GM06990 (cell line): ENCODE measurements at regions not wholly inside any gene's neighbourhood (a gene's known extent, or its start where the extent isn't known, plus 50 kb on each side); places are given as distances from the start of the nearest gene placed in this dataset.

Source experiments
- DNase-seq: peaks from one replicate; pipeline ENCODE4 v3.0.0-alpha.2; 2011; ENCODE audit not compliant: insufficient read length; ENCODE audit errors: extremely low read depth
- H3K27me3 ChIP-seq: replicated peaks from 2 replicates; pipeline ENCODE4 v1.6.0; 2011; ENCODE audit warnings: low read length; ENCODE audit not compliant: control insufficient read depth, insufficient read depth
- H3K36me3 ChIP-seq: 2 replicates; pipeline ENCODE4 v1.5.1; 2011; ENCODE audit warnings: low read length; ENCODE audit not compliant: control insufficient read depth, insufficient read depth
- H3K4me3 ChIP-seq: replicated peaks from 2 replicates; pipeline ENCODE4 v1.5.1; 2011; ENCODE audit warnings: low read depth, mild to moderate bottlenecking, control low read depth, low read length
- TF ChIP-seq, protein P1 (sequence below): IDR thresholded peaks from 2 replicates; pipeline ENCODE4 v1.5.1; 2011; ENCODE audit warnings: low read length, control low read depth, mild to moderate bottlenecking, inconsistent platforms; ENCODE audit not compliant: insufficient read depth, poor library complexity, severe bottlenecking

DNA sequence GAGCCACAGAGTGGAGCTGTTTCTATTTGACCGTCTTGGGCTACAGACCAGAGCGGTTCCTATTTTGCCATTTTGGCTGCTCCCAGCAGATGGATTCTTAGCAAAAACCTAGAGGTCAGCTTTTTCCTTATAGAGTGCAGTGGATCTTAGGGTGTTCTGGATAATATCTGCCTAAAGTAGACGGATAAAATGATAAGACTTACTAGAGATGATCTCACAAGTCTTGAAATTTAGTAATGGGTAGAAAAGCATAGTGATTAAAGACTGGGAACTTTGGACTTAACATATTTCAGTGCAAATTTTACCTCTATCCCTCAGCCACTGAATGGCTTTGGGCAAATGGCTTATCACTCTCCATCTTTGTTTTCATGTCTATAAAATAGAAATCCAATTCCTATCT is 439.8 kb downstream of the ADGRL2 start:
- TF ChIP-seq, protein P1, sequence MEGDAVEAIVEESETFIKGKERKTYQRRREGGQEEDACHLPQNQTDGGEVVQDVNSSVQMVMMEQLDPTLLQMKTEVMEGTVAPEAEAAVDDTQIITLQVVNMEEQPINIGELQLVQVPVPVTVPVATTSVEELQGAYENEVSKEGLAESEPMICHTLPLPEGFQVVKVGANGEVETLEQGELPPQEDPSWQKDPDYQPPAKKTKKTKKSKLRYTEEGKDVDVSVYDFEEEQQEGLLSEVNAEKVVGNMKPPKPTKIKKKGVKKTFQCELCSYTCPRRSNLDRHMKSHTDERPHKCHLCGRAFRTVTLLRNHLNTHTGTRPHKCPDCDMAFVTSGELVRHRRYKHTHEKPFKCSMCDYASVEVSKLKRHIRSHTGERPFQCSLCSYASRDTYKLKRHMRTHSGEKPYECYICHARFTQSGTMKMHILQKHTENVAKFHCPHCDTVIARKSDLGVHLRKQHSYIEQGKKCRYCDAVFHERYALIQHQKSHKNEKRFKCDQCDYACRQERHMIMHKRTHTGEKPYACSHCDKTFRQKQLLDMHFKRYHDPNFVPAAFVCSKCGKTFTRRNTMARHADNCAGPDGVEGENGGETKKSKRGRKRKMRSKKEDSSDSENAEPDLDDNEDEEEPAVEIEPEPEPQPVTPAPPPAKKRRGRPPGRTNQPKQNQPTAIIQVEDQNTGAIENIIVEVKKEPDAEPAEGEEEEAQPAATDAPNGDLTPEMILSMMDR = no peak
- Histone ChIP-seq H3K36me3 (no peaks in the 10 kb centered on the region), H3K4me3 (no peak overlapping the region), H3K27me3 (no peaks in the 10 kb centered on the region)
- DNase-seq = no peak

DNA sequence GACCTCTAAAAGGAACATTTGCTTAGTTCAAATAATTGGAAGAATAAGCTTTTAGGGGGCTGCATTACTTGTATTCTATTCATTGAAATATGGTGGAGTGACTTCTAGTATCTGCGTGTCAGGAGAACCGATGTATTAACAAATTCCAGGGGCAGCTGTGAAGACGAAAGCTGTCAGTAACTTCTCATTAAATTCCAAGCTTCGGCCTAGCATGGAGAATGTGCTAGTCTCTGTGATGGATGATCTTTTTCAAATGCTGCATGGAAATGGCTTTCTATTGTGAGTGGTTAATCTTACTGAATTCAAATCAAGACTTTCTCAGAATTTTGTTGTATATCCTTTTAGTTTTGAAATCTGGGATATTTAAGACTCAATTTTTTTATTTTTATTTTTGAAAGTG is 429.9 kb downstream of the ADGRL2 start:
- TF ChIP-seq, protein P1 = no peak
- DNase-seq = no peak
- Histone ChIP-seq H3K27me3 (no peaks in the 10 kb centered on the region), H3K36me3 (no peaks in the 10 kb centered on the region), H3K4me3 (no peak overlapping the region)

DNA sequence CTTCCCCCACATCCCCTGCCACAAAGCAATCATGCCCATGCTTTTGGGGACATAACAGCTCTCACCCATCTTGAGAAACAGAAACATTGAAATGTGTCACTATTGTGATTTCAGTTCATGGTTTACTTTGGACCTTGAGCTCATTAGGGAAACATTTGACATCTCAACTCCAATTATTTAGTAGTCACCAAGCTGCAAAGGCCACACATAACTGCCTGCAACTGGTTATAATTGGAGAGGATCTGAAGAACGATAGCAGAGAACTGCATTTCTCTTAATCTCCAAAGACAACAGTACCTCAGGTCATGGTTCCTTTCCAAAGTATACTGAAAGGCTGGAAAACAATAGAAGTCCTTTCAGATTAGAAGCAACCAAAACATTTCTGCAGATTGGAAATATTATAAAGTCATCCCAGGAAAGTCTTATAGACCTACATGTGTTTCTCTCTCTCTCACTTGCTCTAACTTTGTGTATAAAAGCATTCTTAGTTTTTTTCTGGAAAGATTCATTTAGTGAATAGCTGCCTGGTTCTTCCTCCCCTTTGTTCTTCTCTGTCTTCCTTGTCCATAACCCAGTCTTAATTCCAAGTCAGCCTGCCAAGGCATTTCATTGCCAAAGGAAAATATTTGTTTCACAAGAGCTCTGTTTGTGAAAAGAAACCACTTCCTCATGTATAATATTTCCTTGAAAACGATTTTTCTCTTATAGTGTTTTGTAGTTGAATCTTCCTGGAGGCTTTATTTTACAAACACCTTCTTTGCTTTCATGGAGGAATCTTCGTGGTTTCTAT is 426.8 kb downstream of the ADGRL2 start:
- Histone ChIP-seq H3K27me3 (no peaks in the 10 kb centered on the region), H3K4me3 (no peak overlapping the region), H3K36me3 (no peaks in the 10 kb centered on the region)
- TF ChIP-seq, protein P1 = no peak
- DNase-seq = no peak

DNA sequence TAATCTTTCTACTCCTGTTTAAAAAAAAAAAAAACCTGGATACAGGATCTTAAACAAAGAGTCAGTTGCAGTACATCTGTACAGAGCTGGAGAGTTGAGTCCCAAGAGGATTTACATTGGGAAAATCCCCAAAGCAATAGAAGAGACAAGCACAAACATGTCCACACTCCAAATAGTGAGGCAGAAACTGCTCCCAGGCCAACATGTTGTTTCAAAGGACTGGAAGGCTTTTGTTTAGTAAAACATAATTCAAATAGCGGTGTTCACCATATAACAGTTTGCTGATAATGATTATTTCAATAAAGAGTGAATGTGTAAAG is 425.4 kb downstream of the ADGRL2 start:
- Histone ChIP-seq H3K36me3 (no peaks in the 10 kb centered on the region), H3K27me3 (no peaks in the 10 kb centered on the region), H3K4me3 (no peak overlapping the region)
- TF ChIP-seq, protein P1 = no peak
- no peak for DNase-seq

DNA sequence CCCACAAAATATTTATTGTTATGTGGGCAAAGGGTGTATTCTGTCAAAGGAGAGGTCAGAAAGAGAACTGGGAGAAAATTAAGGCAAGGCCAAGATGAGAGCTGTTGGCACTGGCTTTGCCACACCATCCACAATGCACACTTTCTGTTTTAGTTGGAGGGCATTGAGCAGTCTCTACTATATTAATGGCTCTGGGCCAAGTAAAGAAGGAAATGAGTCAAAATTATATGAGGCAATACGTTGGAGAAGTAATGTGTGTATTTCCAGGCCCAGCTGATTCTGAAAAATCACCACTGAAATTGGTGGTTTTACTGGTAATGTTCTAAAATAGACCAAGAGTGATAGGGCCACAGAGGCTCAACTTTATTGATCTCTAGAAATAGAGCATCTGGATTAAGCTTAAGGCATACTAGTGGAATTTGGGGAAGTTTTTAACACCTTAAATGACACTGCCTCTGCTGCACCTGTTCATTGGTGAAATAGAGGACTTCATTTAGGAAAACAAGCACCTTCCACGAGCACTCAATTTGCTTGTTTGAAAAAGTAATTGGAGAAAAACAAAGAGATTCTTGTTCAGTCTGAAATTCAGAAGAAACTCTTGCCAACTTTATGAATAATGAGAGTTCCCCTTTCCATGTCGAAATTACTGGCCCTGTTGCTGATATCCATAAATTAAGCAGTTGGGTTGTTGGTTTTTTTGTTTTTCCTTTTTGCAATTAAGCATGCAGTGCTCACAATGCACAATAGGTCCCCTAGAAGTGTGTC is 424.9 kb downstream of the ADGRL2 start:
- no peaks in the 10 kb centered on the region for H3K27me3 ChIP-seq
- H3K36me3 ChIP-seq = no peaks in the 10 kb centered on the region
- DNase-seq = no peak
- no peak overlapping the region for H3K4me3 ChIP-seq
- TF ChIP-seq, protein P1 = no peak
